Stimulated activated CD4-positive, alpha-beta T cell treated with anti-CD3 and anti-CD28 coated beads, Interleukin-4, amount 100 ng/mL, for 48 hours (primary cell): ENCODE measurements at regions not wholly inside any gene's neighbourhood (a gene's known extent, or its start where the extent isn't known, plus 50 kb on each side); places are given as distances from the start of the nearest gene placed in this dataset.

Experiments
- DNase-seq, 2 donors: peaks; one replicate each; pipeline ENCODE4 v3.0.0-alpha.2; 2020; ENCODE audit warnings: low read depth in 2 of 2

DNA sequence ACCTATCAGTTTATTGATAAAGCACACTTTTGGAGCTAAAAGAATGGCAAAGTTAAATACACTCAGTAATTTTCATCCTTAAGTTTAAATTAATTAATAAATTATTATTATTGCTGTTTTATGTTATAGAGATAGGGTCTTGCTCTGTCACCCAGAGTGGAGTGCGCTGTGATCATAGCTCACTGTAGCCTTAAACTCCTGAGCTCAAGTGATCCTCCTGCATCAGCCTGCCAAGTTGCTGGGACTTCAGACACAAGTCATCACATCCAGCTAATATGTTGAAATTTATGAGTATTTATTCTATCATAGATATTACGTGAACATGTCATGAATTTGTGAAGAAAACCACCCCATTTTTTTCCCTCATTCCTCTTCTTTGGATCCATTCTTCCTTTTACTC is 64.2 kb downstream of the GJA1 start:
- DNase-seq = no peak

DNA sequence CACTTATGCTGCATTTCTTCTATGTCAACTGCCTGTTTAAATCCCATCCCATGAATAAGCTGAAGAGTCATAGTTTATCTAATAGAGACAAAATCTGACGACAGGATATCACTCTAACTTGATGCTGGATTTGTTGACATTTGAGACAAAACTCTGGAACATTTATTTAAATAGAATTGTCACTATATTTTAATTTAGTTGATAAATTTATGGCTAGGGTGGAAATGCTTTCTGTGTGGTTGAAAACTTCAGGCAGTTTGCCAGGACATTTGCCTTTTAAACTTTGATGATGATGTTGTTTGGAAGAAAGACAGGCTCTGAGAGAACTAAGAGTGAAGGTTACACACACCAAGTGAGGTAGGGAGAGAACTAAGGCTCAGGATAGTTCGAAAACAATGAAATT is 68.1 kb downstream of the GJA1 start:
- DNase-seq = no peak

DNA sequence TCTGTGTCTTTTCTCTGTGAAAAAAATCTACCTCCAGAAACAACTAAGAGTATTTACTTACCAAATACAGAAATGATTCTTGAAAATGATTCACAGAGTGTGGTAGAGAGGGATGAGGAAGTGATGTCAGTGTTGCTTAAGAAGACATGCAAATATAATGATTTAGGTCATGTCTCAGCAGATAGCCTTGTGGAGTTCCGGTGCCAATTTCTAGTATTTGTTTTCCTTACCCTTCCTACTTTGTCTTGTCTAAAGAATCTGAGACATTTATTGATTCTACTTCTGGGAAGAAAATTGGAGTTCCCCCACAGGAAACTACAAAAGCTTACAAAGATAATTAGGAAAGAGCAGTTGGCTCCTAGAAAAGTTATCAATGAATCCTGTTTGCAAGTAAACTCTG is 68.8 kb downstream of the GJA1 start:
- no peak for DNase-seq

DNA sequence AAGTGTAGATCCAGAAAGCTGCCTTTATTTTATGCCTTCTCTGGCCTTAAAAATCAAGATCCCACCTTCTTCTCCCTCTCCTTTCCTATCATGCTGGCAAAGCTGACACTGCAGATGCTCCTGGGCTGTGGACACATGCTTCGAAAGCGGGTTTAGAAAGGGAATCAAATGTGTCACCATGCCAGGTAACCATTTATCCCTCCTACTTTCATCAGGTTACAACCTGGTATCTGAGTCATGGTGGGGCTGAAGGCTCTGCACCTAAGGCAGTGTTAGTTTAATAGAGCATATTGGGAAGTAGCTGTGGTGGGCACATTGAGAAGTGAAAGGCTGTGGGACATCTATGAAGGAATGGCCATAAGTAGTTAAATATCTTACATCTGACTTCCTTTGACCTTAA is 69.8 kb downstream of the GJA1 start:
- DNase-seq = no peak

DNA sequence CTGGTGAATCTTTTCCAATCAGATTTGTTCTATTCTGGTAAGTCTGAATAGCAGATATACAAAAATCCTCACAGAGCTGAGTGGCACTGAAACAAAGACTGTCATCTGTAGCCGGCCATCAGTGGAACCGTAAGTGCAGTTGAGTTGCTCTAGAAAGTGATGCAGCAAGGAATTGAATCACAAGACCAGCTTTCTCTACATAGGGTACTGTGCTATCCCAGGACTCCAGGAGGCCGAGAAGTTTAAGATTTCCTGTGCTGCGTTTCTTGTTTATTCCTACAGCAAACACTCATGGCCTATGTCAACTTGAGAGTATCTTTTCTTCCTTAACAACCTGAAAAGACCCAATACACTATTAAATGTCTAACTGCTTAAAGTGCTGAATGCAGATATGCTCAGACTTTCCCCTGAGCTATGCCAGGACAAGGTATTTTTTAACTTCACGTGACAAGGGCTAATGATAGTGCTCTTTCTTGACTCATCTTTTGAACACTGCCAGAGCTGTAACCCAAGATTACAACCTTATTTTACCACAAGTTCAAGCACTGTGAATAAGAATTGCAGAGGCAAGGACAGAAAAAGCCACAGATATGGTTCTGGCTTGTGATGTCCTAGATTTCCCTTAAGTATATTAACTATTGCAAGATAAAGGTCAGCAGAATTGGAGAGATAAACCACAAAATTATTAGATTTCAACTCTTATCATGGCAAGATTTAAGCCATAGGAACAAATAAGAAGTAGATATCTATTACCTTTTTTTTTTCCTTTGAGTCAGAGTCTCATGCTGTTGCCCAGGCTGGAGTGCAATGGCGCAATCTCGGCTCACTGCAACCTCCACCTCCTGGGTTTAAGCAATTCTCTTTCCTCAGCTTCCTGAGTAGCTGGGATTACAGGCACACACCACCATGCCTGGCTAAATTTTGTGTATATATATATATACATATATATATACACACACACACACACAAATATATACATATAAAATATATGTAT is 71.6 kb downstream of the GJA1 start:
- DNase-seq = no peak

DNA sequence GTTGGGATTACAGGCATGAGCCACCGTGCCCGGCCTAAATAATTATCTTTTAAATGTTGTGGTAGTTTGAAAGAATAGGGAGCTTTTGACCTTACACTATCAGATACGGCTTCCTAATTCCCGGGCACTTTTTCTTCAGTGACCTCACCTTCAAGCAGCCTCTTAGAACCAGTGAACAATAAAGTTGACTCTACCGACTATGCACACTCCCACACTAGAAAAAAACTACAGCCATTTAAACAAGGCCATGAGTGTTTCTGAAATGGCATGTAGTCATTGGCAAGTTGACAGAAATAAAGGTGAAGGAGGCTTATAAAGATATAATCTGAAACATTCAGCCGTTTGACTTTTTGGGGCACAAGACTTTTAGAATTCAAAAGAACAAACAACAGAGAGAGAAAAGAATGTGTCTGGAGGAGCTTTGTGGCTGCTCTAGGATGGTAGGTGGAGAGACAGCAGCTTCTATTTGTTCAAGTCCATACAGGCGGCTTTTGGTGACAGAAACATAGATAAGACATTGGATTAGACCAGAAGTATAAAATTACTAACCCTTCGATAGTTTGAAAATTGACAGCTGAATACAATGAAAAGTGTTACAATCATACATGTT is 75.2 kb downstream of the GJA1 start:
- DNase-seq = no peak

DNA sequence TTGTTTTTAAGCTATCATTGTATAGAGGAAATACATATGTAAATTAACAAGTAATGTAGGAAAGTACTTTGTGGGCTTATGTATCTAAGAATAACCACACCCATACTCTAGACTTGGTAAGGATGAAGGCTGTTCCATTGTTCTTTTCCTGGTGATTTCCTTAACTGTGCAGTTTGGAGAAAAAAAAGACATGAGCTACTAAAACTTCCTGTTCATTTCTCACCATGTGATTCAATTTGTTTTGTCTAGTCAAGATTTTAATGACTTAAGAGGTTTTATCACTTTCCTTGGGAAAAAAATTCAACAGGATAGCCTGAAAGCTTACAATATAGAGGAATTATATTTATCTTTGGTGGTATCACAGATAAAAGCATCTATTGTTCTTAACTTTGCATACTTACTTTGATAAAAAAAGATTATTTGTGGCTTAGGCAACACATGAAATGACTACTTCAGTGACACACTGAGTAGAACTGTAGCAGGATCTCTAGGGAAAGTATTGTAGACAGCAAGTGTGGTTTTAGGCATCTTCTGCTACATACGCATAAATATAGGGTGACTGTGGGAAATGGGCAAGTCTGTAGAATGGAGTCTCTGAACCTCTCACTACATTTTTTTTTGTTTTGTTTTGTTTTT is 80.3 kb downstream of the GJA1 start:
- no peak for DNase-seq

DNA sequence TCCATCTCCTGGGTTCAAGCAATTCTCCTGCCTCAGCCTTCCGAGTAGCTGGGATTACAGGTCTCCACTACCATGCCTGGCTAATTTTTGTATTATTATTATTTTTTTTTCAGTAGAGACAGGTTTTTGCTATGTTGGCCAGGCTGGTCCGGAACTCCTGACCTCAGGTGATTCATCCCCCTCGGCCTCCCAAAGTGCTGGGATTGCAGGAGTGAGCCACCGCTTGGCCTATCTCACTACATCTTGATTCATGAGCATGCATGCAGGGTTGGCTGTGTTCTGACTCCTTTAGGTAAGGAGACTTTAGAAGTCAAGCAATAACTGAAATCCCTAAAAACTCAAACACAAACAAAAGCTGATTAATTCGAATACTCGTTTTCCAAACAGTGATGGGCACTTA is 80.9 kb downstream of the GJA1 start:
- DNase-seq = no peak

DNA sequence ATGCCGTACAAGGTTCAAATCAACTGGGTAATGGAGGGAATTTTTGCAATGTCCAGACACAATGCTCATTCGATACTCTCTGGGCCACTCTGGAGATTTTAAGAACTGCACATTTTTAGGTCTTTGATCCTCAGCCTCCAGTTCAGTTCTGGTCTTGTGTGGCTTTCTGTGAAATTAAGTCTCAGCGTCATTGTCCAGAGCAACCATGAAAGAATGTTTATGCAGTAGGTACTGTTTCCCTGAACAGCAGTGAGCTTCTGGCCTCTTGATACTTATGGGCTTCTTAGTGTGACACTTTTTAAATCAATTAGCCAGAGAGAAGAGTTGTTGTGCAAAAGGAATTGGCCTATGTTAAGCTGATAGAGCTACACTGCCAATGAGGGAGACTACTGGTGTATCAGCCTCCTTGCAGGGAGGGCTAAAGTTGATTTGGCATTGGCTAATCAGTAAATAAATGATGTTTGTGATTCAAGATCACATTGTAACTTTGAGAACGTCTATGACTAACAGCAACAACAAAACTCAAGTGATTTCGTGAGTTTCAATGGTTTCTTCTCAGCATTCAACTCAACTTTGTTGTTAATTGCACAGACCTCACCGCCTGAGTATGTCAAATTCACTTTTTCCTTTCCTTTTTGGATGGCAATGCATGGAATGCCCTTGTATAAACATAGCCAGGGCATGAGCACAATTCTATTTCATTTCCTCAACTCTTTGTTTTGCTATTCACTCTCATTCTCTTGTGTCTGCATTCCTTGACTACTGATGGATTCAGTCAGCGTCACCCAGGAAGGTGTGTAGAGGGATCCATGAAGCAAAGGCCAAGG is 85.1 kb downstream of the GJA1 start:
- no peak for DNase-seq

DNA sequence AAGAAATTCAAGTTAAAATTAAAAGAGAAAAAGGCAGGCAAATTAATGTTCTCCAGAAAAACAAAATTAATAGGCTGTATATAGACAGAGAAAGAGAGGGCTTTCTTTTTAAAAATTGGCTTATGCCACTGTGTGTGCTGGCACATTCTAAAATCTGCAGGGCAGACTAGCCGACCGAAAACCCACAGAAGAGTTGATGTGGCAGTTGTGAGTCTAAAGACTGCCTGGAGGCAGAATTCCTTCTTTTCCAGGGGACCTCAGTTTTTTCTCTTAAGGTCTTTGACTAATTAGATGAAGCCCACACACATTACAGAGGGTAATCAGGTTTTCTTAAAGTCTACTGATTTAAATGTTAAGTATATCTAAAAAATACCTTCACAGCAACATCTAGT is 85.7 kb downstream of the GJA1 start:
- DNase-seq = no peak

DNA sequence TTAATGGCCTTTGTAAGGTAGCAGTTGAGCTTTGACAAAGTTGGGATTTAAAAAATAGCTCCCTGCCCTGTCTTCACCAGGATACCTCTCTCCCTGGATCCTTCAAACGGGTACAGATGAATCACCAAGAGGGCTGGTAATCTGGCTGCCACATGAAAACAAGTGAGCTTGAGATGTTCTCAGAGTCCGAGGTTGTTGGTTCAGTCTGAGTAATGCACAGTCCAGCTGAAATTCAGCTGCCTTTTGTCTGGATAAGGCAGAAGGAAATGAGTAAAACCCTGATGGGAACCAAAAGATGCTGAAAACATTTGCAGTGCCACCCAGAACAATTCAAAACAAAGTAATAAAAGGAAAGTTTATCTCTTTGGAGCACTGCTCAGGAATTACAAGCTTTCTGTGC is 86.8 kb downstream of the GJA1 start:
- no peak for DNase-seq

DNA sequence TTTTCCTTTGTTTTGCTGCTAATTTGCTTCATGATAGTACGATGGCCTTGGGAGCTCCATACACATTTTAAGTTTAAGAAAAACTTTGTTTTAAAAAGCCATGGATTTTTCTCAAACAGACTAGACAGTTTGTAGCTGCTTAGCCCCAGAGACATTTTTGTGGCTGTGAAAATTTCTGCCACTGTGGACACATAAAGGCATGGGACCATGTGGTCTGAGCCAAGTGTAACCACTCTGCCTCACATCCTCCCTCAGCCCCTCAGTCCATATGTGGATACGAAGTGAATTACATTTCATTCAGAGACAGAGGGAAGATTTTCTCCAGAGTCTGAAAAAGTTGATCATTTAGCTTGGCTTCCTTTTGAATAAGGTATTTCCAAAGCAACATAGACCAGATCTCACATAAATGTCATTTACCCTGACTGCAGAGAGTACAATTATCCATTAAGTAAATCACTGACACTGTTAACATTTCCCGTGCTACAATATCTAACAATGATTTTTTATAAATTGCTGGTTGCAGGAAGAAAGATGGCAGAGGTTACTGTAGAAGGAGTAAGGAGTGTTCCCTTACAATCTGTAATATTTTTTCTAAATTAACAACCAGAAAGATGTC is 87.4 kb downstream of the GJA1 start:
- DNase-seq = no peak

DNA sequence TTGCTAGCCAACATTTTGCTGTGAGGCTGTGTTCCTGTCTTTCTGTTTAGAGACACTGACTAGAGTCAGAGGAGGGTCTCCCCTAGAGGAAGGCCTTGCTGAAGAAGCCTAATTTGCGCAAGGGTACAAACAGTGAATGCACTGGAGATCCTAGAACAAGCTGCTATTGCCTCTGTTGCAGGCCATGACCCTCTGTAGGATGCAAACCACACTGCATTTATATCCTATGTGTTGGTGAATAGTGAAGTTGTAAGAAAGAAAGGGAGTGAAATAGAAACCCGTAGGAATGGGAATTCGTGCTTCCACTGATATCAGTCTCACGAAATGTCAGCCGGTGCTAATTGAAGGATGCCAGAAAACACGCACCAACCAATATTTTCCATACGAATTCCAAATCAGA is 88.2 kb downstream of the GJA1 start:
- DNase-seq = no peak

DNA sequence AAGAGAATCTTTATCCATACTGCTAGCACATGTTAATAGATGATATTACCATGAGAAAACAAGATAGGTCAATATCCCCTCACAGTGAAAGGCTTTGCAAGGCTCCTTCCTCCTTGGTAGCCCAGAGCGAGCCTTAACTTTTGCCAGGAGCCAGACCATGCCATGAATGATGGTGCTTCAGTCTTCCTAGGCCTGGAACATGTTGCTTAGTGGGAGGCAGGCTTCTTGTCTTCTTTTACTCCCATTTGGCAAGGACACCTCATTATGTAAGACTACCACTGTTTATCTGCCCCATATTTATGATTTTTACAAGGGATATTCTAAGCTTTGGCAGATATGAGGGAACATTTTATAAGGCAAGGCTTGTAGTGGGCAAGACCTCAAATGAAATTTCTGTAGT is 90.8 kb downstream of the GJA1 start:
- no peak for DNase-seq

DNA sequence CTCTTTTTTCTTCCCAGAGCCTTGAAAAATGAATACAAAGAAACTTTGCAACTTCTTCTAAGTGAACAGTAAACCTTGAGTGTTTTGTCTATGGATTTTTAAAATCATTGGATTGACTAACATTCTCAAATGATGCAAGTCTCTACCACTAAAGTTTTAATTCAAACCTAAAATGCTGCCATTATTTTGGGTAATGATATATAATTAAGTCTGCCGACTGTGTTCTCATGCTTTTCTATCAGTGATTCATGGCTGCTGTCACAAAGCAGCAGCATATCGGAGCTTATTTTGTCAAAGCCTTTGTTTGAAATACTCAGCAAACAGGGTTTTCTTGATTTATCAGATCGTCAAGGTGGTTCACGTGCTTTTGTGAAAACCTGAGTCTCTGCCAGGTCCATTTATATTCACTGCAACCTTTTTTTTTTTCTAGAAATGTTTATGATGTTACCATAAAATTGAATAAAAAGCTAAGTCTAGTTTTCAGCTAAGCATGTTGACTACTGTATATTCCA is 96.3 kb downstream of the GJA1 start:
- DNase-seq = no peak

DNA sequence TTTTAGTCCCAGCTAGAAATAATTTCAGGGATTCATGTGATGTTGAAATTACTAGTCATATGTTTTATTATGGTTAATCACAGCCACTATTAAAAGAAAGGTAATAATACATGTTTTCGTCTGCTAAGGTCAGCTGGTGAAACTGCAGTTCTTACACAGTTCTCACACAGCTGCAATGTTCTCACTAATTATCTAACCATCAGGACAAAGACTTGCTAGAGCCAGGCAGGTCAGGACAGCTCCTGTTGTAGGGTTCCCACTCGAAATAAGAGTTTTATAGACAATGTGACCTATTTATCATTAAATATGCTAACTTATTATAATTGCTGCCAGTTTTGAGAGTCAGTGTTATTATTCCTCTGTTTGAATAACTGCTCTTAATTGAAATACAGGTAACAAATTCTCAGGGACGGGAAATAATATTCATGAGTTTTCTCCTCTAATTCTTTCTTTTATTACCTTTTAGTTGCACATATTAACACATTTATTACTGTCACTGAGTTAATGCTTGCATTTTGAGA is 97.9 kb downstream of the GJA1 start:
- DNase-seq = no peak

DNA sequence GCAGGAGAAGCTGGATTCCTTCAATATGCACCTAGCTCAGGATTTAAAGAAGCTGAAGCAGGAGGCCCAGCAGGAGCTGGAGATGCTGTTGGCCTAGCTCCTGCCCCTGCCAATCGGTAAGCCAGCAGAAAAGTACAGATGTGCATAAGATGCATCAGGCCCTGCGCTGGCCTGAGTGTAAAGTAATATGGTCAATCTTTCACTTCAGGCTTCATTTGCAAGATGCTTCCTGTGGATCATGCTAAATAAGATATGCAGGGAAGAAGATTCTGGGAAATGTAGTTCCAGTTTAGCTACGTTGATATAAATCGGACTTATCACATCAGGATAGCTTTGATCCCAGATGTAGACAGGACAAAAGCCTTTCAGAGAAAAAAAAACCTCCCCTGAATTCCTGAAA is 100.3 kb downstream of the GJA1 start:
- no peak for DNase-seq

DNA sequence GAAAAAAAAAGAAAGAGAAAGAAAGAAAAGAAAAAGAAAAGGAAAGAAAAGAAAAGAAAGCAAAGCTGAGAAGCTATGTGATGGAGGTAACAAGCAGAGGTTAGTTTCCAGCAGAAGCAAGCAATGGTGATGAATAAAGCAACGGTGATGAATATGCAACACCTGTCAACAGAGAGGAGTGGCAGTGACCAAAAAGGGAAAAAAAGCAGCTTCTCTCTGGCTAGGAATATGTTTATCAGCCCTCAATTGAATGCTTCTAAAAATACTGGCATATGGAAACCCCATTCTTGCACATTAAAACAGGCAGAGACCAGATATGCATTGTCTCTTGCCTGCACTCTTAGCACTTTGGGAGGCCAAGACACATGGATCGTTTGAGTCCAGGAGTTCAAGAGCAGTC is 100.9 kb downstream of the GJA1 start:
- no peak for DNase-seq

DNA sequence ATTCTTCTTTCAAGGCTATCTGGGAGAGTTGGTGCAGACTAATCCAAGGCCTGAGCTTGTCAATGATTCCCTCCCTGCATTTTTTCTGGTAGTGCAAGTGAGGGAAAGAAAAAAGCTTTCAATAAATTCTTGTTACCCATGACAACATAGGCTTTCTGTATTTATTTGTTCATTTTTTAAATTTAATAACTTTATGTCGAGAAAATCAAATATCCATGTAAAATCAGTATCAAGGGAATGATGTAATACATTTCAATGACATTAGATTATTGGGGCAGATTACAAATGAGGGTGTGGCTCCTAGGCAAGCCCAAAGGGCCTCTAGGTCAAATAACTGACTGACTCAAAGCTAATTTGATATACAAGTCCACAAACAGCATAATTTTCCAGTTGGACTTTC is 104.0 kb downstream of the GJA1 start:
- DNase-seq = no peak

DNA sequence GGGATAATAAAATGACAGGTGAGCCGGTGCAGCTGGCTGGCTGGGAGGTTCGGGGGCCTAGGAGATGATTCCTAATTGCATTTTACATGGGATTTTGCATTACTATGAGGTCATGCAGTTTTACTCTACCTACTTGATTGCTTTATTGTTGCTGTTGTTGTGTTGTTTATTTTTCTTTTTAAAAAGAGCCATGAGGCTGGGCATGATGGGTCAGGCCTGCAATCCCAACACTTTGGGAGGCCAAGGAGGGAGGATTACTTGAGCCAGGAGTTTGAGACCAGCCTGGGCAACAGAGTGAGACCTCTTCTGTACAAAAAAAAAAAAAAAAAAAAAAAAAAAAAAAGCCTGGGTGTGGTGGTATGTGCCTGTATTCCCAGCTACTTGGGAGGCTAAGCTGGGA is 104.8 kb downstream of the GJA1 start:
- no peak for DNase-seq

DNA sequence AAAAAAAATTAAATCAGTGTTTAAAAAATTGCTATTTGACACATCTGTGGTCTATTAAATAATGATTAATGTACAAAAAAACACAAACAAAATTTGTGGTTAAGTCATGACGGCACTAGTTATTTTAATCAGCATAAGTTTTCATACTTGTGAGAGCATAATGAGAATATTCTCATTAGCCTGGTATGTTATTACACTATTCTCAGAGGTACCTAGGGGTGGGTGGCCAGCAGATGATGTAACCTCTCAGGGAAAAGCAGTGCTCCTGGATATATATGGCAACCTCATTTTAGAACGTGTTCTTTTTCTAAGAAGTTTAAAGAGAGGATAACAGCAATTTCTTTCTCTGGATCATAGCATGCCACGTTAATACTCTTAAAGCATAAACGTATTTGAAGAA is 109.2 kb downstream of the GJA1 start:
- no peak for DNase-seq
